ENCODE measurements at regions not wholly inside any gene's neighbourhood (a gene's known extent, or its start where the extent isn't known, plus 50 kb on each side); places are given as distances from the start of the nearest gene placed in this dataset.

- H3K27ac ChIP-seq (ENCODE audit: low read length): no peak overlapping the region
- intact Hi-C loops (cut with micrococcal nuclease; ENCODE audit: unreplicated experiment) (no loop called here), in situ Hi-C loops (cut with HindIII; ENCODE audit: low pct_unique_long_range_greater_than_20kb, low sequenced_read_pairs) (no loop called here)
- DNase-seq (ENCODE audit: low read depth, low spot score) (no peak), ATAC-seq (no peak)
- ChIA-PET POLR2A (no interaction called here), CTCF (no interaction called here)
- no TSS peak for BruUV-seq (replicated peaks)
- H3K27me3 ChIP-seq (ENCODE audit: control insufficient read depth, insufficient read depth, low read length): no peaks in the 10 kb centered on the region
- H3K4me3 ChIP-seq (ENCODE audit: low read depth in 2 of 2, low read length in 2 of 2): no peak overlapping the region
- TF ChIP-seq, protein P1, sequence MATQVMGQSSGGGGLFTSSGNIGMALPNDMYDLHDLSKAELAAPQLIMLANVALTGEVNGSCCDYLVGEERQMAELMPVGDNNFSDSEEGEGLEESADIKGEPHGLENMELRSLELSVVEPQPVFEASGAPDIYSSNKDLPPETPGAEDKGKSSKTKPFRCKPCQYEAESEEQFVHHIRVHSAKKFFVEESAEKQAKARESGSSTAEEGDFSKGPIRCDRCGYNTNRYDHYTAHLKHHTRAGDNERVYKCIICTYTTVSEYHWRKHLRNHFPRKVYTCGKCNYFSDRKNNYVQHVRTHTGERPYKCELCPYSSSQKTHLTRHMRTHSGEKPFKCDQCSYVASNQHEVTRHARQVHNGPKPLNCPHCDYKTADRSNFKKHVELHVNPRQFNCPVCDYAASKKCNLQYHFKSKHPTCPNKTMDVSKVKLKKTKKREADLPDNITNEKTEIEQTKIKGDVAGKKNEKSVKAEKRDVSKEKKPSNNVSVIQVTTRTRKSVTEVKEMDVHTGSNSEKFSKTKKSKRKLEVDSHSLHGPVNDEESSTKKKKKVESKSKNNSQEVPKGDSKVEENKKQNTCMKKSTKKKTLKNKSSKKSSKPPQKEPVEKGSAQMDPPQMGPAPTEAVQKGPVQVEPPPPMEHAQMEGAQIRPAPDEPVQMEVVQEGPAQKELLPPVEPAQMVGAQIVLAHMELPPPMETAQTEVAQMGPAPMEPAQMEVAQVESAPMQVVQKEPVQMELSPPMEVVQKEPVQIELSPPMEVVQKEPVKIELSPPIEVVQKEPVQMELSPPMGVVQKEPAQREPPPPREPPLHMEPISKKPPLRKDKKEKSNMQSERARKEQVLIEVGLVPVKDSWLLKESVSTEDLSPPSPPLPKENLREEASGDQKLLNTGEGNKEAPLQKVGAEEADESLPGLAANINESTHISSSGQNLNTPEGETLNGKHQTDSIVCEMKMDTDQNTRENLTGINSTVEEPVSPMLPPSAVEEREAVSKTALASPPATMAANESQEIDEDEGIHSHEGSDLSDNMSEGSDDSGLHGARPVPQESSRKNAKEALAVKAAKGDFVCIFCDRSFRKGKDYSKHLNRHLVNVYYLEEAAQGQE (IDR thresholded peaks at IDR 0.05; ENCODE audit: insufficient read depth in 1 of 2, low read depth in 2 of 2, low read length in 1 of 2): no peak
- no peak for TF ChIP-seq POLR2AphosphoS5 (IDR thresholded peaks at IDR 0.05; ENCODE audit: low read depth, low read length)
- TF ChIP-seq TCF7L2 (IDR thresholded peaks at IDR 0.05; ENCODE audit: low read depth, low read length): no peak
- TF ChIP-seq CTCF (IDR thresholded peaks at IDR 0.05): no peak
- no peak for TF ChIP-seq SIN3A (IDR thresholded peaks at IDR 0.05; ENCODE audit: borderline replicate concordance, insufficient read depth, low read depth, low read length)
- H3K4me1 ChIP-seq (ENCODE audit: control insufficient read depth, insufficient read depth, low read length): no peaks in the 10 kb centered on the region
- H3K36me3 ChIP-seq (ENCODE audit: control insufficient read depth, insufficient read depth, low read length): no peaks in the 10 kb centered on the region
- 0 out of 2 replicates have a peak, but pooled peaks cover 8% of the 10 kb centered on the region for H3K9me3 ChIP-seq (ENCODE audit: control insufficient read depth, insufficient read depth, low read depth, low read length)
Observed at GRCh38 chr10:81036257-81036656, 498.6 kb downstream of the SH2D4B start.

GRCh38 chr10:81040031-81040430, 502.3 kb downstream of the SH2D4B start:
- no peak overlapping the region for H3K27ac ChIP-seq (ENCODE audit: low read length)
- TF ChIP-seq TCF7L2 (IDR thresholded peaks at IDR 0.05; ENCODE audit: low read depth, low read length) (no peak), POLR2AphosphoS5 (IDR thresholded peaks at IDR 0.05; ENCODE audit: low read depth, low read length) (no peak), SIN3A (IDR thresholded peaks at IDR 0.05; ENCODE audit: borderline replicate concordance, insufficient read depth, low read depth, low read length) (no peak), CTCF (IDR thresholded peaks at IDR 0.05) (no peak)
- TF ChIP-seq, protein P1 (IDR thresholded peaks at IDR 0.05; ENCODE audit: insufficient read depth in 1 of 2, low read depth in 2 of 2, low read length in 1 of 2): no peak
- CTCF ChIA-PET: no interaction called here
- DNase-seq (ENCODE audit: low read depth, low spot score) (no peak), ATAC-seq (no peak)
- H3K4me1 ChIP-seq (ENCODE audit: control insufficient read depth, insufficient read depth, low read length): no peaks in the 10 kb centered on the region
- H3K9me3 ChIP-seq (ENCODE audit: control insufficient read depth, insufficient read depth, low read depth, low read length): 0 out of 2 replicates have a peak, but pooled peaks cover 8% of the 10 kb centered on the region
- in situ Hi-C loops (cut with HindIII; ENCODE audit: low pct_unique_long_range_greater_than_20kb, low sequenced_read_pairs): no loop called here
- BruUV-seq (replicated peaks): no TSS peak
- intact Hi-C loops (cut with micrococcal nuclease; ENCODE audit: unreplicated experiment): no loop called here
- no peaks in the 10 kb centered on the region for H3K36me3 ChIP-seq (ENCODE audit: control insufficient read depth, insufficient read depth, low read length)
- POLR2A ChIA-PET: no interaction called here
- H3K4me3 ChIP-seq (ENCODE audit: low read depth in 2 of 2, low read length in 2 of 2): no peak overlapping the region
- no peaks in the 10 kb centered on the region for H3K27me3 ChIP-seq (ENCODE audit: control insufficient read depth, insufficient read depth, low read length)

All from Panc1 (cell line).